A172 (cell line): ENCODE measurements at regions not wholly inside any gene's neighbourhood (a gene's known extent, or its start where the extent isn't known, plus 50 kb on each side); places are given as distances from the start of the nearest gene placed in this dataset.

Experiments
- DNase-seq: peaks from one replicate; pipeline ENCODE4 v3.0.0-alpha.2; 2015; ENCODE audit warnings: low spot score

- DNase-seq = no peak
Observed at GRCh38 chr13:97134364-97135095, 87.6 kb upstream of the MBNL2 start.

GRCh38 chr13:97135883-97136282 is 86.2 kb upstream of the MBNL2 start:
- DNase-seq = no peak

GRCh38 chr13:97136418-97136817 is 85.7 kb upstream of the MBNL2 start:
- no peak for DNase-seq

- no peak for DNase-seq
Observed at GRCh38 chr13:97139691-97140090, 82.4 kb upstream of the MBNL2 start.

- no peak for DNase-seq
Observed at GRCh38 chr13:97140131-97140530, 82.0 kb upstream of the MBNL2 start.

- DNase-seq = no peak
Observed at GRCh38 chr13:97140611-97141010, 81.5 kb upstream of the MBNL2 start.

GRCh38 chr13:97141097-97141496 is 81.0 kb upstream of the MBNL2 start:
- no peak for DNase-seq

- peak; percentile 92 for DNase-seq
Observed at GRCh38 chr13:97141564-97142005, 80.5 kb upstream of the MBNL2 start.

- DNase-seq = peak; percentile 62
Observed at GRCh38 chr13:97142452-97142851, 79.7 kb upstream of the MBNL2 start.

- DNase-seq = no peak
Observed at GRCh38 chr13:97145057-97145456, 77.1 kb upstream of the MBNL2 start.

GRCh38 chr13:97148894-97149293 is 73.2 kb upstream of the MBNL2 start:
- no peak for DNase-seq

- no peak for DNase-seq
Observed at GRCh38 chr13:97160421-97160820, 61.7 kb upstream of the MBNL2 start.

- DNase-seq = no peak
Observed at GRCh38 chr13:97161582-97162231, 60.4 kb upstream of the MBNL2 start.

GRCh38 chr13:97165502-97166425 is 56.4 kb upstream of the MBNL2 start:
- DNase-seq = no peak

- no peak for DNase-seq
Observed at GRCh38 chr13:97171136-97171535, 51.0 kb upstream of the MBNL2 start.
